ENCODE measurements at regions not wholly inside any gene's neighbourhood (a gene's known extent, or its start where the extent isn't known, plus 50 kb on each side); places are given as distances from the start of the nearest gene placed in this dataset.

GRCh38 chr2:181262782-181263181 lies 194.4 kb upstream of the ITGA4 start:
- DNase-seq (ENCODE audit: insufficient read length, low spot score) (no peak), FAIRE-seq (no peak)
- TF ChIP-seq POLR2A (IDR thresholded peaks at IDR 0.05; ENCODE audit: low read depth, low read length): no peak

DNA sequence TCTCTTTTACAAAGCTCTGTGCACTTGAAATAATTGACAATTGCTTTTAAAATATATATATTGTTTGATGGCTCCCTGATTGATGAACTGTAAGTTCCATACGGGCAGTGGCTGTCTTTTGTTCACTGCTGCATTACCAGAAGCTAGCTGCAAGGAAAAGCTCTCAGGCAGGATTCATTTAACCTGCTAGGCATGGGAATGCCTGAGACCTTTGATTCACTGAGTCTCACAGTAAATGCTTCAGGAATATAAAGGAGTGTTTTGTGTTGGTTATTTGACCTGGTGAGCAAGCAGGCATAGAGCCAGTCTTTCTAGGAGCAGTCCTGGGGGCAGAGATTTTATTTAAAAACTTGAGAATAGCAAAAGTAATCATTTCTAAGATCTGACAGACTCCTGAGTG lies 193.2 kb upstream of the ITGA4 start:
- no peak for FAIRE-seq
- no peak for TF ChIP-seq POLR2A (IDR thresholded peaks at IDR 0.05; ENCODE audit: low read depth, low read length)
- no peak for DNase-seq (ENCODE audit: insufficient read length, low spot score)

DNA sequence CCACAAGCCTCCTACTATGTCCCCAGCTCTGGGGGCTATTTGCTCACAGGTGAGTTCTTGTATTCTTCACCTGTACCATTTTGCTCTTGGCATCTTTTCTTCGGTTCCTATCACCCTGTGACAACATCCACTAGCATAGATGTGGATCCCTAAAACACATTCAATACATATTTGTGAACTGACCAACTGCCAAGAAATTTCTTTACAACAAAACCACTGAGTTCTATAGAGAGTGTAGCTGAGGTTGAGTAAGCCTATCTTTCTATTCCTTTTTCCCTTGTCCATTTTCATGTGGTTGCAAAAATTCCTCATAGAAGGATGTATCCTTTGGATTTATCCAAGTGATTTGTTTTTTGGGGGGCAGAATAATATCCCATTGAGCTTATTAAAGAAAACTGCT lies 192.7 kb upstream of the ITGA4 start:
- TF ChIP-seq POLR2A (IDR thresholded peaks at IDR 0.05; ENCODE audit: low read depth, low read length): no peak
- DNase-seq (ENCODE audit: insufficient read length, low spot score) (no peak), FAIRE-seq (no peak)

DNA sequence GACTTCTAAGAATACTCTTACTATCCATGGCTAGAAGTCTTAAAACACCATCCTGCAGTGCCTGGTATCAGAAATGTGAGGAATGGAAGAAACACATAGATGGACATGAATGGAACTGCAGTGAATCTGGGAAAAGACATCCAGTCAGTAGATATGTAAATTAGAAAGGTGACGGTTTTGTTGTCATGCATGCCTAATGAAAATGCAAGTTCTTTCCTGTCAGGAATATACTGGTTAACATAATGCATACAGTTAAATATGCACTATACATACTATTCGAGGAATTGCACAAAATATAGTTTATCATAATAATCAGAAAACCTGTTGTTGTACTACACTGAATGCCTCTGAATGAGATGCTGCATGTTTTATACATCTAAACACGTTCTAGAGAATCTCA lies 190.6 kb upstream of the ITGA4 start:
- no peak for FAIRE-seq
- no peak for TF ChIP-seq POLR2A (IDR thresholded peaks at IDR 0.05; ENCODE audit: low read depth, low read length)

DNA sequence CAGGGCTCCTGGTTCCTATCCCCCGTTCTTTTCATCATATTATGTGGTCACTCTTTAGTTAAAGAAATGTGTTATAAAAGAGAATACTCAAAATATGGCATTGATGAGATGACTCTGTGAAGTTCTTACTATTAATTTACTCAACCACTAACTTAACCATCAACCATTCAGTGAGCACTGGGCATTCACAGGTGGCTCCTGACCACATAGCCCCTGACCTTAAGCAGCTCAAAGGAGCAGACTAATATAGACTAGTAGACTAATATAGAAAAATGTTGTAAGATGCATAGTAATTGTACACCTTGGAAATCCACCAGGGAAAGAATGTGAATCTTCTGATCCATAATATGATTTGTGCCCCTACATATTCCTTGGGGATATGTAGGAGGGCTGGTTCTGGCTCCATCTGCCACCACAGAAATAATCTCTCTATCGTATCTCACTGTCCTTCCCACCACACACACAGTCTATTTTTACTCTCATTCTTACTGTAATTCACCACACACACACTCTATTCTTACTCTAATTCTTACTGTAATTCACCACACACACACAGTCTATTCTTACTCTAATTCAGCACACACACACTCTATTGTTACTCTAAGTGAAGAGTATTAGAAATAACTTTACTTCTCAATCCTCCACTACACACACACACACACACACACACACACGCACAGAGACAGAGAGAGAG lies 188.9 kb upstream of the ITGA4 start:
- DNase-seq (ENCODE audit: insufficient read length, low spot score) (no peak), FAIRE-seq (no peak)
- no peak for TF ChIP-seq POLR2A (IDR thresholded peaks at IDR 0.05; ENCODE audit: low read depth, low read length)

More for the DNA sequence above, 190.6 kb upstream of the ITGA4 start:
- no peak for DNase-seq (ENCODE audit: insufficient read length, low spot score)

DNA sequence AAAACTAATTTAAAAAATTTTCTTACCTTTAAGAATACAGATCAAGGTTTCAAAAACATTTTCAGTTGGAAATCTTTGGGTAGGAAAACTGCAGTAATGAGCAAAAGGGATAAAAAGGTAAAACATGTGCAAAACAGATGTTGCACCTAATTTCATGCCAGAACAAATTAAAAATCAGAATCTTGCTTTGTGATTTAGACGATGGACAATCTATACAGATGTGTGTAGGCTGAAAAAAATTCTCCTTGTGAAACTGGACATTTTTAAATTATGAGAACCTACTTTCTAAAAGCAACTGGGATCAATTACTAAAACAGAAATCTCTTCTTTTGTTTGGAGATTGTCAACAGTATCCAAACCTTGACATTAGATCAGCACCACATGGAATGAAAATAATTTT lies 183.2 kb upstream of the ITGA4 start:
- no peak for TF ChIP-seq POLR2A (IDR thresholded peaks at IDR 0.05; ENCODE audit: low read depth, low read length)
- no peak for FAIRE-seq
- no peak for DNase-seq (ENCODE audit: insufficient read length, low spot score)

- no peak for FAIRE-seq
- no peak for DNase-seq (ENCODE audit: insufficient read length, low spot score)
- no peak for TF ChIP-seq POLR2A (IDR thresholded peaks at IDR 0.05; ENCODE audit: low read depth, low read length)
Observed at GRCh38 chr2:181275643-181276070, 181.5 kb upstream of the ITGA4 start.

DNA sequence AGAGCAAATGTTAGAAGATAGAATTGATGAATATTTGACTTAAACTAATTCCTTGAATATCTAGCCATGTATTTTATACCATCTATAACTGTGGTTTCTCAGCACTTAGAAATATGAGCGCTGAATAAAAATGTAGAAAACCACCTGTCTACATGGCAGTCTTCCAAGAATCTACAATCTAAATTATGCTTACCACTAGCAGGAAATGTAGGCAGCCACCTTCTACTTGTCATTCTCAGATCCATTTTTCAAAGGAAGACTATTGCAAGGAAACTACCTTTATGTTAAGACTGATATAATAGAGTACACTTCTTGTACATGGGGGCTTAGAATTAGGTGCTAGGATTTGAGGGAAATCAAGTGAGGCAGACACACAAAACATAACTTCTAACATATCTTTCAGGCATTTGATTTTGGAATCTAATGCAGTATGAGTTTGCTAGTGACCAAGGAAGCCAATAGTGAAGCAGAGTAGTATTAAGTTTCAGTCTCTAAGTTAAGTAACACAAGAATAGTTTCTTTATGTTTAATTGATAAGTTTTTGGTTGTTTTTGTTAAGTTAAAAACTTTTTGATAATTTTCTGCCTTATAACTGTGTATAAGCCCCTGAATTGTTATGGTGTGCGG lies 175.9 kb upstream of the ITGA4 start:
- DNase-seq (ENCODE audit: insufficient read length, low spot score) (no peak), FAIRE-seq (no peak)
- TF ChIP-seq POLR2A (IDR thresholded peaks at IDR 0.05; ENCODE audit: low read depth, low read length): no peak

DNA sequence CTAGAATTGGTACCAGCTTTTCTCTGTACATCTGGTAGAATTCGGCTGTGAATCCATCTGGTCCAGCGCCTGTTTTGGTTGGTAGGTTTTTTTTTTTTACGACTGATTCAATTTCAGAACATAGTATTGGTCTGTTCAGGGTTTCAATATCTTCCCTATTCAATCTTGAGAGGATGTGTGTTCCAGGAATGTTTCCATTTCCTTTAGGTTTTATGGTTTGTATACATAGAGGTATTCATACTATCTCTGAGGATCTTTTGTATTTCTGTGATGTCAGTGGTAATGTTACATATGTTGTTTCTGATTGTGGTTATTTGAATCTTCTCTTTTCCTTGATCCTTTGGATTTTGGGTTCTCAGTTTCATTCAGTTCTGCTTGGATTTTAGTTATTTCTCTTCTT lies 172.1 kb upstream of the ITGA4 start:
- no peak for DNase-seq (ENCODE audit: insufficient read length, low spot score)
- no peak for FAIRE-seq
- no peak for TF ChIP-seq POLR2A (IDR thresholded peaks at IDR 0.05; ENCODE audit: low read depth, low read length)

- TF ChIP-seq POLR2A (IDR thresholded peaks at IDR 0.05; ENCODE audit: low read depth, low read length): no peak
- DNase-seq (ENCODE audit: insufficient read length, low spot score) (no peak), FAIRE-seq (no peak)
Observed at GRCh38 chr2:181289698-181290097, 167.5 kb upstream of the ITGA4 start.

- TF ChIP-seq POLR2A (IDR thresholded peaks at IDR 0.05; ENCODE audit: low read depth, low read length): no peak
- no peak for FAIRE-seq
Observed at GRCh38 chr2:181290182-181290581, 167.0 kb upstream of the ITGA4 start.

GRCh38 chr2:181294979-181295378 lies 162.2 kb upstream of the ITGA4 start:
- FAIRE-seq (no peak), DNase-seq (ENCODE audit: insufficient read length, low spot score) (no peak)
- TF ChIP-seq POLR2A (IDR thresholded peaks at IDR 0.05; ENCODE audit: low read depth, low read length): no peak

More at GRCh38 chr2:181290182-181290581, 167.0 kb upstream of the ITGA4 start:
- DNase-seq (ENCODE audit: insufficient read length, low spot score): no peak

DNA sequence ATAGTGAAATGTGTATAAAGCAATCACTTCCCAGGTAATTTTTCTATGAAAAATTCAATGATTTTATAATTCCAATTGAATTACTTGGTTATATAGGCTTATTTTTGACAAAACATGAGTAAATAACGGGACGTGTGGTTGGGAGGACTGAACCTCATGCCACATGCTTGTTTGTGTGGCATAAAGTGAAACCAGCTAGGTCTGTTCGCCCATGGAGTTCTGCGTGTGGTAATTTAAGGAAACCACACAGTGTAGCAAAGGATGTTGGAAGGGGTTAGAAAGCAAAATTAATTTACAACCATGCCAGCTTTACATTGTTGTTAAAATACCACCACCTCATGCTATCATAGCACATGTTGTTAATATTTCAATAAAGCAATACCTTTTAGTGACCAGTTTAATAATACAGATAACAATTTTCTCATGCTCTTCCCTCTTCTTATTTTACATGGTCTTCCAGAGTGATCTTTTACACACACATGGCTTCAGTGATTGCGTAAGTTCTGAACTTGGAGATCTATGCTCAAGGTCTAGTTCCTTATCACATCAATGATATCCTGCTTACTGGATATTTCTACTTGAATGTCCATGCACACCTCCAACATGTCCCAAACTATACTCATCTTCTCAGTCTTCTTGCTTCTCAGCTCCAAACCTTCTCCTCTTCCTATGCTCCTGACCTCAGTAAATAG lies 156.4 kb upstream of the ITGA4 start:
- FAIRE-seq: no peak
- no peak for TF ChIP-seq POLR2A (IDR thresholded peaks at IDR 0.05; ENCODE audit: low read depth, low read length)
- no peak for DNase-seq (ENCODE audit: insufficient read length, low spot score)

- FAIRE-seq (no peak), DNase-seq (ENCODE audit: insufficient read length, low spot score) (no peak)
- TF ChIP-seq POLR2A (IDR thresholded peaks at IDR 0.05; ENCODE audit: low read depth, low read length): no peak
Observed at GRCh38 chr2:181304011-181304844, 153.0 kb upstream of the ITGA4 start.

All from H54 (cell line).